HCT116 (cell line): ENCODE measurements at regions not wholly inside any gene's neighbourhood (a gene's known extent, or its start where the extent isn't known, plus 50 kb on each side); places are given as distances from the start of the nearest gene placed in this dataset.

Source experiments
- ATAC-seq: fragments of 200-7000 bp; cut with Tn5 transposase; 2 replicates; pipeline ENCODE4 v1.9.1; 2020; ENCODE audit warnings: mild to moderate bottlenecking, moderate library complexity
- BruUV-seq: library from RNA; stranded (reverse); fragments of 400-500 nt; replicated peaks from 2 replicates; lab custom pipeline; 2021; lab: Mats Ljungman, UMichigan
- CTCF ChIA-PET: fragments of 300-600 bp; sonication (Branson Sonifier 250); formaldehyde crosslinking; loops from one replicate; lab custom pipeline; 2021; ENCODE audit warnings: antibody characterized with exemption; lab: Charles Lee
- POLR2A ChIA-PET: fragments of 300-600, 350-600 bp; sonication (Branson Sonifier 250); formaldehyde crosslinking; loops from one replicate; lab custom pipeline; 2021; ENCODE audit warnings: antibody characterized with exemption; lab: Charles Lee
- RAD21 ChIA-PET, 2 experiments: fragments of 300-600 bp; sonication (Branson Sonifier 250); formaldehyde crosslinking; loops; one replicate each; lab custom pipeline; 2023; ENCODE audit warnings: low total read pairs in 2 of 2; ENCODE audit not compliant: uncharacterized antibody in 2 of 2, unreplicated experiment in 2 of 2, low non-redundant PET in 1 of 2; lab: Charles Lee
- DNase-seq: peaks from one replicate; pipeline ENCODE4 v3.0.0-alpha.2; 2010; ENCODE audit warnings: low read depth, low spot score
- H2AFZ ChIP-seq: fragments of 200-600 bp; shearing (Covaris generic), sonication (generic); 2 replicates; pipeline ENCODE4 v1.6.1; 2017; ENCODE audit warnings: low read depth, mixed run types, mixed read lengths, antibody characterized with exemption, low read length; ENCODE audit not compliant: poor library complexity, severe bottlenecking
- H3K27ac ChIP-seq: 2 replicates; pipeline ENCODE4 v1.5.1; 2012; ENCODE audit warnings: low read depth, low read length
- H3K27me3 ChIP-seq: fragments of 200-600 bp; sonication (generic); 2 replicates; pipeline ENCODE4 v1.6.1; 2016; ENCODE audit warnings: mixed run types, low read length, mixed read lengths; ENCODE audit not compliant: insufficient read depth
- H3K36me3 ChIP-seq, 2 experiments: fragments of 200-500 bp in 1 of 2; fragments of 200-600 bp in 1 of 2; sonication (Bioruptor generic) in 1 of 2; sonication (generic) in 1 of 2; 2 replicates each; pipeline versions ENCODE4 v1.5.1 to v1.6.1; 2014 to 2016; ENCODE audit warnings: low read length in 2 of 2, inconsistent platforms in 1 of 2, mixed read lengths in 1 of 2, mixed run types in 1 of 2; ENCODE audit not compliant: insufficient read depth in 2 of 2, control insufficient read depth in 1 of 2
- H3K4me1 ChIP-seq, 2 experiments: fragments of 200-600 bp in 1 of 2; sonication (generic) in 1 of 2; 2 replicates each; pipeline versions ENCODE4 v1.5.1 to v1.6.1; 2012 to 2017; ENCODE audit warnings: low read length in 2 of 2, inconsistent platforms in 1 of 2, mild to moderate bottlenecking in 1 of 2, mixed read lengths in 1 of 2, mixed run types in 1 of 2, moderate library complexity in 1 of 2; ENCODE audit not compliant: insufficient read depth in 2 of 2, control insufficient read depth in 1 of 2
- H3K4me2 ChIP-seq: fragments of 200-600 bp; sonication (generic); 2 replicates; pipeline ENCODE4 v1.6.1; 2017; ENCODE audit warnings: mixed run types, low read length, mixed read lengths
- H3K4me3 ChIP-seq, 2 experiments: fragments of 200-600 bp in 1 of 2; sonication (generic) in 1 of 2; replicated peaks in 1 of 2; 2 replicates each; pipeline ENCODE4 v1.5.1; 2011 to 2016; ENCODE audit warnings: low read length in 2 of 2, control low read depth in 1 of 2, low read depth in 1 of 2, mild to moderate bottlenecking in 1 of 2, mixed read lengths in 1 of 2, mixed run types in 1 of 2
- H3K79me2 ChIP-seq: fragments of 200-600 bp; sonication (generic); 2 replicates; pipeline ENCODE4 v1.6.1; 2017; ENCODE audit warnings: mild to moderate bottlenecking, mixed run types, low read length, moderate library complexity, mixed read lengths; ENCODE audit not compliant: insufficient read depth
- H3K9ac ChIP-seq: fragments of 200-600 bp; sonication (generic); 2 replicates; pipeline ENCODE4 v1.6.1; 2016; ENCODE audit warnings: low read length, mixed read lengths
- H3K9me2 ChIP-seq: fragments of 200-600 bp; sonication (generic), shearing (Covaris generic); 2 replicates; pipeline ENCODE4 v1.6.1; 2017; ENCODE audit warnings: mixed run types, mild to moderate bottlenecking, moderate library complexity; ENCODE audit not compliant: insufficient read depth
- H3K9me3 ChIP-seq, 2 experiments: fragments of 200-500 bp in 1 of 2; fragments of 200-600 bp in 1 of 2; sonication (Bioruptor generic) in 1 of 2; sonication (generic) in 1 of 2; 2 replicates each; pipeline ENCODE4 v1.6.1; 2014 to 2017; ENCODE audit warnings: low read length in 2 of 2, mixed read lengths in 2 of 2, inconsistent platforms in 1 of 2, low read depth in 1 of 2, mild to moderate bottlenecking in 1 of 2, mixed run types in 1 of 2, moderate library complexity in 1 of 2; ENCODE audit not compliant: control insufficient read depth in 1 of 2, insufficient read depth in 1 of 2
- H4K20me1 ChIP-seq: fragments of 200-600 bp; sonication (generic), shearing (Covaris generic); 2 replicates; pipeline ENCODE4 v1.6.1; 2017; ENCODE audit warnings: mixed run types, mild to moderate bottlenecking, moderate library complexity; ENCODE audit not compliant: insufficient read depth
- CEBPB ChIP-seq: IDR thresholded peaks from 2 replicates; pipeline ENCODE4 v1.6.1; 2012; ENCODE audit warnings: low read depth
- CTCF ChIP-seq, 3 experiments: fragments of 200-600 bp in 1 of 3; sonication (generic) in 1 of 3; IDR thresholded peaks in 2 of 3; conservative IDR thresholded peaks in 1 of 3; 2 replicates each; pipeline ENCODE4 v1.5.1; 2012 to 2017; ENCODE audit warnings: low read depth in 2 of 3, low read length in 2 of 3, antibody characterized with exemption in 1 of 3, borderline replicate concordance in 1 of 3, control low read depth in 1 of 3, mild to moderate bottlenecking in 1 of 3, mixed read lengths in 1 of 3, mixed run types in 1 of 3, moderate library complexity in 1 of 3; ENCODE audit not compliant: insufficient read depth in 1 of 3
- EGR1 ChIP-seq: IDR thresholded peaks from 2 replicates; pipeline ENCODE4 v1.6.1; 2012; ENCODE audit warnings: low read depth
- ELF1 ChIP-seq: IDR thresholded peaks from 2 replicates; pipeline ENCODE4 v1.6.1; 2012; ENCODE audit warnings: low read depth, borderline replicate concordance
- POLR2A ChIP-seq: IDR thresholded peaks from 2 replicates; pipeline ENCODE4 v1.7.0; 2011; ENCODE audit warnings: borderline replicate concordance; ENCODE audit not compliant: insufficient read depth, insufficient read length; ENCODE audit errors: extremely low read depth
- SIN3A ChIP-seq: IDR thresholded peaks from 2 replicates; pipeline ENCODE4 v1.6.1; 2012; ENCODE audit warnings: low read depth
- TCF7L2 ChIP-seq: IDR thresholded peaks from 2 replicates; pipeline ENCODE4 v1.7.0; 2011; ENCODE audit warnings: borderline replicate concordance, inconsistent platforms; ENCODE audit not compliant: insufficient read depth, insufficient read length; ENCODE audit errors: extremely low read depth
- ZNF274 ChIP-seq: fragments of 200-500 bp; sonication (Bioruptor generic); IDR thresholded peaks from 2 replicates; pipeline ENCODE4 v1.6.1; 2014; ENCODE audit warnings: mild to moderate bottlenecking, low read depth, low read length, inconsistent platforms
- intact Hi-C: fragments of 100-400 bp; cut with micrococcal nuclease; formaldehyde crosslinking; loops from 2 replicates; pipeline ENCODE4 v1.10.0; 2022

- TF ChIP-seq CTCF (IDR thresholded peaks at IDR 0.05 in 2 of 3, conservative IDR thresholded peaks at IDR 0.05 in 1 of 3; ENCODE audit: borderline replicate concordance in 1 of 3, insufficient read depth in 1 of 3, low read depth in 2 of 3, low read length in 2 of 3) (no peak), ELF1 (no peak), POLR2A (no peak), SIN3A (no peak), ZNF274 (no peak)
These were observed 470.6 kb upstream of the ADGRL2 start (continued) for GRCh38 chr1:81330111-81330510.

GRCh38 chr1:81329041-81329440 is 471.7 kb upstream of the ADGRL2 start:
- Histone ChIP-seq H3K27me3 (no peaks in the 10 kb centered on the region), H3K36me3 (no peaks in the 10 kb centered on the region), H3K27ac (no peak overlapping the region), H2AFZ (no peak overlapping the region), H3K4me1 (no peaks in the 10 kb centered on the region; a peak in 1 of 4 replicates), H3K4me2 (no peak overlapping the region), H3K4me3 (no peak overlapping the region), H4K20me1 (no peaks in the 10 kb centered on the region), H3K9me3 (no peaks in the 10 kb centered on the region), H3K9ac (no peak overlapping the region), H3K79me2 (no peaks in the 10 kb centered on the region), H3K9me2 (no peaks in the 10 kb centered on the region)
- intact Hi-C loops, result no loop called here
- ChIA-PET RAD21 (interaction anchor here in 1 of 2 experiments (0.9 kb wide), 1 partner anchor 13 kb away, joined by 4 read pairs; no protein-coding TSS in a partner anchor), POLR2A (no interaction called here), CTCF (no interaction called here)
- TF ChIP-seq TCF7L2 (no peak), CEBPB (no peak), EGR1 (no peak)
- DNase-seq, result no peak
- no peak for ATAC-seq
- no TSS peak for BruUV-seq
